NCI-H2081 (cell line): ENCODE measurements at regions not wholly inside any gene's neighbourhood (a gene's known extent, or its start where the extent isn't known, plus 50 kb on each side); places are given as distances from the start of the nearest gene placed in this dataset.

ENCODE experiments used
- DNase-seq, 2 experiments: peaks; one replicate each; lab custom pipeline; 2025; lab: John Stamatoyannopoulos, UW

DNA sequence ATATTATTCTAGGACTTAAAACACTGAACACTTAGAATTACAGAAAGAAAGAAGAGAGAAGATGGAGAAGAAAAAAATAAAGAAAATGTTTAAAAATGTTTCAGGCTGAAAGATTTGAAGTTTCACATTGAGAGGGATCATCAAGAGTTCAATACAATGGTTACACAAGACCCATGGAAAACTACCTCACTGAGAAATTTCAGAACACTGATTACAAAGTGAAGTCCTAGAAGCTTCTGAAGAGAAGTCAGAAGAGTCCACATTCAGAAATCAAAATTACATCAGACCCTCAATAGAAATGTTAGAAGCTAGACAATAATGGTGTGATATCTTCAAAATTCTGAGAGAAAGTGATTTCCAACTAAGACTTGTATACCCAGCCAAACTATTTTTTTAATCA, 196.1 kb downstream of the MACC1 start:
- no peak for DNase-seq

DNA sequence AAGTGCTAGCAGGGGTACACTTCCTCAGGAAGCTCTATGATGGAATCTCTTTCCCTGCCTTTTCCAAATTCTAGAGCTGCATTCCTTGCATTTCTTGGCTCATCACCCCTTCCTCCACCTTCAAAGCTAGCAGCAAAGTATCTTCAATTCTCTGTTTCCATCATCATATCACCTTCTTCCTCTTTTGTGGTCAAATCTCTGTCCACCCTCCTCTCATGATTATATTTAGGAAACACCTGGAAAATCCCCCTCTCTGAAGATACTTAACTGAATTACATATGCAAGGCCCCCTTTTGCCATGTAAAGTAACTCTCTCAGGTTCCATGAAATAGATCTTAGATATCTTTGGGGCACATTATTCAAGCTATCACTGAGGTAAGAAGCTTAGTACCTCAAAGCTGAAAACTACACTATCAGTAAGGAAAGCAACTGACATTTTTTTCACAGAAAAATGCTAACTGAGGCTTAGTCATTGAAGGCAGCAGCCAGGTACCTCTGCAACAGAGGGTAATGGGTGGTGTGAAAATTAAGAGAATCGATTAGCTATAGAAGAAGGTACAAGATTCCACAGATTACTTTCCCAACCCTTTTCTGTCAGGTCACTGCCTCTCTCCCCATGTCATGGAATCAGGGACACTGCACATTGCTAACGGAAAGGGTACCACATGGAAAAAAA, 197.3 kb downstream of the MACC1 start:
- no peak for DNase-seq

DNA sequence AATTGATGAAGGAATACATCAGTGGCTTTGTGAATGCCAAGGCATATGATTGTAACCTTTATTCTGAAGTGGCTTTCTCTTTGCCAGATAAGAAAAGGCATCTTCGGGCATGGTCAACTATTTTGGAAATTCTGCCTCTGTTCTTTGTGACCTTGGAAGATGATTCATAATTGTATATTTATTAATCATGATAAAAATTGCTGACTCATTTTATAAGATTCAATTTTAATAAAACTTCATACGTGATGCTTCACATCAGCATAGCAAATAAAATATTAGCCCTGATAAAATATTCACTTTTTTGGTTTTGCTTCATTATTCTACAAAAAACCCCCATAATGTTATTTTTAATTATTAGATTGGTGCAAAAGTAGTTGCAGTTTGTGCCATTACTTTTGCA, 200.5 kb downstream of the MACC1 start:
- no peak for DNase-seq

DNA sequence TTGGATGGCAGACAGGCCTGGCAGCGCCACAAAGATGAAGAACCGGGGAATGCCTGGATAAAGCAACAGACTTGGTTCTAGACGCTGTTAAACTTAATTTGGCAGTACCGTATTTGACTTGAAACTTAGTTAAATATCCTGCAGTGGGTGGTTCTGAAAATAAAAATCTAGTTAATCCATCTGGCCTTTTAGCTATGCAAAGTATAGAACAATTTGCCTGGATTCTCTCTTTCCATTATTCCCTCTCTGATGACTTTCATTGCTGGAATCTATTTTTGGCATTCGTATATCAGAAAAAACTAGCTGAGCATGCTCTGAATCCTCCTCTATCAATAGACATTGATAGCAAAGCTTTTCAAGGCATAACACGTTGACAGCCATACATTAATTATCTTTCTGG, 203.6 kb downstream of the MACC1 start:
- no peak for DNase-seq

- no peak for DNase-seq
Observed at GRCh38 chr7:20012100-20012499, 205.1 kb downstream of the MACC1 start.

GRCh38 chr7:20010877-20011276, 206.3 kb downstream of the MACC1 start:
- no peak for DNase-seq

- no peak for DNase-seq
Observed at GRCh38 chr7:20007510-20007909, 209.7 kb downstream of the MACC1 start.

- no peak for DNase-seq
Observed at GRCh38 chr7:20005081-20005480, 212.1 kb downstream of the MACC1 start.

DNA sequence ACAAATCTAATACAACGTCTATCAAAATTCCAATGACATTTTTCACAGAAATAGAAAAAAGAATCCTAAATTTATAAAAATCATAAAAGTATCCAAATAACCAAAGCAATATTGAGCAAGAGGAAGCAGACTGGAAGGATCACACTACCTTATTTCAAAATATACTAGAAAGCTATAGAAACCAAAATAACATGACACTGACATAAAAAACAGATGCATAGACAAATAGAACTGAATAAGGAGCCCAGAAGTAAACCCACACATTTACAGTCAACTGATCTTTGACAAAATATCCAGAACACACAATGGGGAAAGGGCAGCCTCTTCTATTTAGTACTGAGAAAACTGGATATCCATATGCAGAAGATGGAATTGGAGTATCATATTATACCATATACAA, 217.5 kb downstream of the MACC1 start:
- no peak for DNase-seq

DNA sequence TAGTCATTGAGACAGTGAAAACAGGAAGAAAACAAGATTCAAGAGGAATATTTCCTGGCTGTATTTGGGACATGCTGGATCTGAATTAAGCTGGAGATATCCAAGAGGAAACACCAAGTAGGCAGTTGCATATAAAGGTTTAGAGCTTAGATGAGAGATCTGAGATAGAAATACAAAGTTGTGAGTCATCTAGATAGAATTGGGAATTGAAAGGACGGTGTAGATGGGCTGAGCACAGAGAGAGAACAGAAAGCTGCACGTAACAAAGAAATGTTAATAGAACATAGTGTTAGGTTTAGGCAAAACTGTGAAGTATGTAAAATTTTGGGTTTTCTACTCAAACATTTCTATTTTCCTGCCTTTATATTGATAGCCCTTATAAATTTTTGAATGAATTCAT, 218.5 kb upstream of the TMEM196 start:
- DNase-seq = no peak

DNA sequence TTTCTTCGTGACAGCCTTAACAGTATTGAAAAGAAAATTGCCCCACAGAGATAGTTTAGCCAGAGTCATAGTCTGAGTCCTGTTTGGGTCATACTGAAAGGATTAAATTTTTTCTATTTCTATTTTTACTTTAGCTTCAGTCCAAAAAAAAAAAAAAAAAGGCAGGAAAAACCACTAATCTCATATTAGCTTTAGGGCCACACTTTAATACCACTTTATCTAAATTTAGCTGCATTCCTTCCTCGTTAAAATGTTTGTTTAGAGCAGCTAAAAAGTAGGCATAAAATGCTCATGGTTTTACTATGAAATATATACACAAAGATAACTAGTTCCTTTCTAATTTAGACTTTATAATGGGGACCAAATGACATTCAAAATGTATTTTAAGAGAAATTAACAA, 216.5 kb upstream of the TMEM196 start:
- DNase-seq = no peak

DNA sequence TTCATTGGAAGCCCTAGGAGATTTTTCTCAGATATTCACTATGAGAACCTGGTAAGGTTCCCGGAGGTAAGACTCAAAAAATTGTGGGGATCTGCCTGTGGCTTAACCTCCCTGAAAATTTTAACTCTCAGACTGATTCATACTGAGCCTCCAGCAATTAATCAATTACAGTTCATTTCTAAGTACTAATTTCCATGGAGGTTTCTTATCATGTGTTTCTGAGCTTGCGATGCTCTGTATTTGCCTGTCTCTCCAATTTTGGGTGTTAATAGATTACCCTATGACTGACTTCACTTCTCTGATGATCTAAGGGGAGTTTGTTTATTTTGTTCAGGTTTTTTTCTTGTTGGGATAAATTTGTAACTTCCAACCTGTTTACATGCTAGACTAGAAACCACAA, 215.4 kb upstream of the TMEM196 start:
- DNase-seq = no peak

DNA sequence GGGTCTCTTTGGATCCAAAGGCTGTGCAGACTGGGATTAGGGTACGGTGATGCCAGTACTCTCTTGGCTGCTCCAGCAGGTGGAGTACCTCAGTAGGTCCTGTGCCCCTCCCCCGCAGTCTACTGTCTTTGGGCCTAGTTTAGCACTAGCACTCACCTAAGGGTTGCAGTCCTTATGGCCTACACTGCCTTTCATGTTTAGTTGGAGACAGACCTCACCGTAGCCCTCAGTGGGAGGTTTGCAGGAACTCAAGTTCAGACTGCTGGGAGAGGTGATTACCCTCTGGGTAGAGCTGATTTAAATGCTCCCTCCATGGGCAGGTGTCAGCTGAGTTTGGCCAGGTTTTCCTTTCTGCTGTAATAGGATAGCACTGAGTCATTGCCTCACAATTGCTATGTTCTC, 210.8 kb upstream of the TMEM196 start:
- DNase-seq = peak in 1 of 2 experiments; percentile 7

DNA sequence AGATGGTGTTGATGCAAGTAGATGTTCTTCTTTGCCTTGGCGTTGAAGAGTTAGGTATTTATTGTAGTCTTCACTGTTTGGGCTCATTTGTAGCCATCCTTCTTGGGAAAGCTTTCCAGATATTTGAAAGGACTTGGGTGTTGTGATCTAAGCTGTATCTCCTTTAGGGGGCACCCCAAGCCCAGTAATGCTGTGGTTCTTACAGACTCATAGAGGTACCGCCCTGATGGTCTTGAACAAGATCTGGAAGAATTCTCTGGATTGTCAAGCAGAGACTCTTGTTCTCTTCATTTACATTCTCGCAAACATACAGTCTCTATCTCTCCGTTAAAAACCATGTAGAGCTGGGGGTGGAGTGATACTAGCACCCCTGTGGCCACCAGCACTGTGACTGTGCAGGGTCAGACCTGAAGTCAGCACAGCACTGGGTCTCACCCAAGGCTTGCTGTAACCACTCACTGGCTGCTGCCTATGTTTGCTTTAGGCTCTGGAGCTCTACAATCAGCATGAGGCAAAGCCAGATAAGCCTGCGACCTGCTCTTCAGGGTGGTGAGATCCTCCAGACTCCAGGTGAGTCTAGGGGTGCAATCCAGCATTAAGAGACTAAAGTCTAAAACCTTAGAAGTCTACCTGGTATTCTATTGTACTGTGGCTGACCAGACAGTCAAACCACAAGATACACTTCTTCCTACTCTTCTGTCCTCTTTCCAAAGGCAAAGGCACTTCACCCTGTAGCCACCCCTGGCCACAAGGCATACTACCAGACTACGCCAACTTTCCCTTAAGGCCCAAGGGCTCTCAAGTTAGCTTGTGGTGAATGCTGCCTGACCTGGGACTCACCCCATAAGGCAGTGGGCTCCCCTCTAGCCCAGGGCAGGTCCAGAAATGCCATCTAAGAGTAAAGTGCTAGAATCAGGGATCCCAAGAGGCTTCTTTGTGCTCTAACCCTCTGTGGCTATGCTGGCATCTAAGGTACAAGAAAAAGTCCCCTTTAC, 209.7 kb upstream of the TMEM196 start:
- DNase-seq = peak; percentile 14 to 61

DNA sequence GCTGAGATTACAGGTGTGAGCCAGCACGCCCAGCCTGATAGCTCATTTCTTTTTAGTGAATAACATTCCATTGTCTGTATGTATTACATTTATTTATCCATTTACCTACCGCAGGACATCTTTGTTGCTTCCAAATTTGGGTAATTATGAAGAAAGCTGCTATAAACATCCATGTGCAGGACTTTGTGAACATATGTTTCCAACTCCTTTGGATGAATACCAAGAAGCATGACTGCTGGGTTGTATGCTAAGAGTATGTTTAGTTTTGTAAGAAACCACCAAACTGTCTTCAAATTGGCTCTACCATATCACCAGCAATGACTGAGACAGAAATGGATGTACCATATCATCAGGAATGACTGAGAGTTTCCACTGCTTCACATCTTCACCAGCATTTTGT, 200.2 kb upstream of the TMEM196 start:
- no peak for DNase-seq

- no peak for DNase-seq
Observed at GRCh38 chr7:19972876-19973275, 199.5 kb upstream of the TMEM196 start.

DNA sequence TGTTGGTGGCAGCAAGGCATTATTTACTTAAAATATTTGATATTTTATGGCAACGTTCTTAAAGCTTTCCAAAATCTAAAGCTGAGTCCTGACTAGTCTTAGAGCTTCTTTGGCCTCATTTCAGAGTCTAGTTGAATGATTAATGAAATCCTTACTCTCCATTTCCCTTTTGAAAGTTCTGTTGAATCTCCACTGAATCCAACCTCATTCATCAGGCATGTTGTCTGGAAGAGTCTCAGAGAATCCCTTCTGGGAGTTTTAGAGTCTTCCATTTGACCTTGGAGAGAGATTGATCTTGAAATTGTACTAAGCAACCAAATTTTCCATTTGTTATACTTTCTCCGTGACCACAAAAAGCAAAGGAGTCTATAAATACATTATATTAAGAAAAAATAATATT, 198.5 kb upstream of the TMEM196 start:
- no peak for DNase-seq

DNA sequence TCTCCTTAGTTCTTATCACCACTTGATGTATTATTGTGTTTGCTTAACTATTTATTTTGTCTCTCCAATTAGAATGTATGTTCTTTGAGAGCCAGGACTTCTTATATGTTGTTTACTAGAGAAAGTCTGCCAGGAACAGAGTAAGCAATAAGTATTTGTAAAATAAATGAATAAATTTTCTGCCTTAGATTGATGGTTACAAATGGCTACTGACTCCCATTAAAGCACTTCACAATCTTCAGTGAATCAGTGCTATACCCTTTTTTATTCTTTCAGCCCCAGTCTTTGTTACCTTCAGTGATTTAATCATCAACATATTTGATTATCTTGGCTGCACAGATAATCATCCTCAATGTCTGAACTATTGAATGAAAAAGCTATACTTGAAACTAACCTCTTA, 197.1 kb upstream of the TMEM196 start:
- DNase-seq = no peak

DNA sequence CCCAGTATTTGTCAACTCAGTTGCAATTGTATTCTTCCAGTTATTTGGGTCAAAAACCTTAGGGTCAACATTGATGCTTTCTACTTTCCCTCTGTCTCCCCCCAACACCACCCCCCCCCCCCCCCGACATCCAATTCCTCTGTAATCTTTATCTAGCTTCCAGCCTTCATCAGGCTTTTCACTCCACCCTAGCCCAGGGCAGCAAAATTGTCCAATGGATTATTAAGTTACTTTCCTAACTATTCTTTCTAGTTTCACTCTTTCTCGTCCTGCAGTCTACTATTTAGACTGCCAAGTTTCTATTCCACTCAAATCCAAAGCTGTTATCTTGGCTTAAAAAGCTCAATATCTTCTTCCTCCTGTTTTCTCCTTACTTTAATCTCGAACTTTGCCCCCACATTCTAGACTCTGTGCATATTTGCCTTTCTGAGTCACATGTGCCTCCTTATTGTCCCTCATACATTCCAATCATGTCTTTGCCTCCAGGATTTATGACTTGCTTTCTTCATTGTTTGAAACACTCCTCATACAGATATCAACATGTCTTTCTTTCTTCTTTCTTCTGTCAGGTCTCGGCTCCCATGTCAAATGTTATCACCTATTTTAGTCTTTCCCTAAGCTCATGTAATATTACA, 196.6 kb upstream of the TMEM196 start:
- DNase-seq = no peak

- no peak for DNase-seq
Observed at GRCh38 chr7:19964246-19964645, 190.8 kb upstream of the TMEM196 start.

DNA sequence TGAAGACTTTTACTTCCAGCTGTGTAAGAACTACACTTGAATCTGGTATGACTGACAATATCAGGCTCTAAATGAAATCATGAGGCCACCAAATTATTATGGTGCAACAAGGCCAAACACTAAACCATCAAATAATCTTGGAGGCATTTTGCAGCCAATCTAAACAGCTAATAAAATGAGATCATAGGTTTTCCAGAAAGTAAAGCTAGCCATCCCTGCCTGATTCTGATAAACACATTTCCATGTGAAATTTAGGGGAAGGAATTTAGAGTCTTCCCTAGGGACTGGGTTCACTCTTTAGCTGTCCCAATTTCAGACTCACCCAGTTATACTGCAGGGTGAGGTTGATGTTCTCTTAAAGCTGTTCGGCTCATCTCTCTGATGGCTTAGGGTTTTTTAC, 190.3 kb upstream of the TMEM196 start:
- DNase-seq = no peak

GRCh38 chr7:19958309-19958896, 185.0 kb upstream of the TMEM196 start:
- DNase-seq = no peak

GRCh38 chr7:19957664-19958063, 184.2 kb upstream of the TMEM196 start:
- no peak for DNase-seq
